ENCODE measurements at regions not wholly inside any gene's neighbourhood (a gene's known extent, or its start where the extent isn't known, plus 50 kb on each side); places are given as distances from the start of the nearest gene placed in this dataset.
"Not testable (repeated sequence)": the region's sequence is repeated elsewhere in the genome, so short reads cannot be mapped to it uniquely, and the experiment has no call there.

DNA sequence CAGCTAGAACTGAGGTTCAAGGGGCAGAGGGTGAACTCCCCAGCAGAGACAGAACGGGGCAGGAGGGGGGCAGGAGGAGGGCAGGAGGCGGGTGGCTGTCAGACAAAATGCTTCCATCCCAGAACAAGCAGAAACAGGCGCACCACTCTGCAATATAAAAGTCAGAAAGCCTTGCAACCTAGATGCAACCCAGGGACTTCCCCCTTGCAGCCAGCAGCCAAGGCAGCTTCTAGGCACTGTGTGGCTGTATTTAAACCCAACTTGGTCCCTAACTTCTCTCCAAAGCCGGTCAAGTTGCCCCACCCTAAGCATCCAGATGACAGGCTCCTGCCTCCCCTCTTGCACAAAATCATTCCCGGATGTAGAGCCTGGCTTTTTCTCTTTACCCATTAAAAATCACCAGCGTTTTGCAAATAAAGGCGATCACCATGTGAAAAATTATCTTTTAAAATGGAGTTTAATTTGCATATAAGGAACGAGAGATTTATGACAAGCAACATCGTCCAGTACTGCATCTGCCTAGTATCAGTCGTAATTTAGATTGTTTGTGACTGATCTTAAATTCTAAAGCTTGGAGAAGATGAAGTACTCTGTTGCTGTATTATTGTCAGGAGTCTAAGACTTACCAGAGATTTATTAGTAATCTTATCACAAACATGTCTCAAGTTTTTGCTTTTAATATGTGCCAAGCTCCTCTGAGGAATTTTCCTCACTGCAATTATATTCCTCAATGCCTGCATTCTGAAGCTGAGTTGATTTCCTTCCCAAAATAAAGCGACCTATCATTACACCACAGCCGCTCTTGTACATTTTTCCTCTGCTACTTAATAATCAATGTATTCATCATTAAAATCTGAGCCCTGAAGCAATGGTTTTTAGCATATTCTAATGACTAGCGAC is 307.1 kb upstream of the ZNF507 start:
- no peak for DNase-seq (ENCODE audit: low read depth)

DNA sequence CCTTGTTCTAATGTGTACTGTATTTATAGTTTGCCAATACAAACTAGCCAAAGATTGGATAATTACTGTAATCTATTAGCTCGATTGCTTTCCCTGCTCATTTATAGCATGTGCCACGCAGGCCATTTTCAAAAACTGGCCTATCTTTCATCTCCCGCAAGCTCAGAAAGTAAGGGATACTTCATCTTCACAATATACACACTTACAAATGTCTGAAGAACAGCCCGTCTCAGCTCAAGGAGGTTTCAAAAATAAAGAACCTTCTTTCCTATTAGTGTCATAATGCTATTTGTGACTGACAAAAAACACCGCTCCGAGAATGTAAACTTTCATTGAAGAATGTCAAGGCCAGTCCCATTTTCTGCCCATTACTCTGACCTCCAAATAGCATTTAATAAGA is 306.4 kb upstream of the ZNF507 start:
- no peak for DNase-seq (ENCODE audit: low read depth)

GRCh38 chr19:32039440-32039839 is 306.0 kb upstream of the ZNF507 start:
- DNase-seq (ENCODE audit: low read depth) = no peak

DNA sequence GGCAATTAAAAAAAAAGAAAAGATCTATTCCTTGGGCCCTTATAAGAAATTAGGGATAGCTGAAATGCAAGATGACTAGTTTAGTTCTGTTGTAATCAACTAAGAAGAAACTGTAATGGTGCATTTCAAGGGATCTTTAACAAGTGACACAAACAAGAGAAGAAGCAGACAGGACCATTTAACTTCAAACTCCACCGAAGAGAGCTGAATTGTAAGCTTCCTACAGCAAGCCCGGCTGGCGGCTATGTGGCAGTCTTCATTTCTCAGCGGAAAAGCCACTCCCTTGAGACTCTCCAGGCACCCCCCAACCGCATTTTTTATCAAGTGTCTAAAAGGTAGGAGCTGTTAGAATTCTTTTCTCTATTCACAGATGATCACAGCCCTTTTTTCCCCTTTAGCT is 305.2 kb upstream of the ZNF507 start:
- DNase-seq (ENCODE audit: low read depth) = no peak

GRCh38 chr19:32041681-32042292 is 303.6 kb upstream of the ZNF507 start:
- no peak for DNase-seq (ENCODE audit: low read depth)

GRCh38 chr19:32047788-32048187 is 297.6 kb upstream of the ZNF507 start:
- DNase-seq (ENCODE audit: low read depth) = no peak

DNA sequence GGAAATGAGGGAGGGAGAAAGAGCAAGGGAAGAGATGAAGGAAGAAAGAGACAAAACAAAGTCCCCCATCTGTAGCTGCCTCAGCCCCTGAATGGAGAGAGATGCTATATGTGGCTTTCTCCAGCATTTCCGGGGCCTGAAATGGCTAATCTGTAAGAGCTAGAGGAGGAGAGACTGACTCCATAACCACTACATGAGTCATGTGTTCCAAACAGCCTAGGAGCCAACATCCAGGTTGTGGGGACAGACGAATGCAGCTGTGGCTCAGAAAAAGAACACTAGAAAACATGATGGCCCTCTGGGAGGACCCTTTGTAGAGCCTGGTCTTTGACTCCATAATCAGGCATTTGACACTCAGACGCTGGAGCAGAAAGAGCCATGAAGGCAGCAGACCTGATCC is 292.0 kb upstream of the ZNF507 start:
- DNase-seq (ENCODE audit: low read depth) = no peak

DNA sequence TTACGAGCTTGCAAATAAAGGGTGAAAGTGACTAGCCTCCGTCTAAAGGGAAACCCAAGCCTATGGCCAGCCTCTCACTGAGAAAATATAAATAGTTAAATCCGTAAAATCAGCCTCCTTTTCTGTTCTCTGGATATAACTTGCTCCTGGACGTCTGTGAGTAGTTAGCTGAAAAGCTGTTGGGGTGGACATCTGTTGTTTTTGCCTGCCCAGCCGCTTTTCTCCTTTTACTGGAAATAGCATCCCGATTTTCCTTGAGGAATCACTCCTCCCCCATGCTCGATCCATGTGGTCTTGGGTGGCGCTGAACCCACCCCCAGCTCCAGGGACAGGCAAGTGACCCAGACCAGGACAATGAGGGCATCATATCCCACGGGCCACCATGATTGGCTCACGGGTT is 291.5 kb upstream of the ZNF507 start:
- no peak for DNase-seq (ENCODE audit: low read depth)

GRCh38 chr19:32058131-32058530 is 287.3 kb upstream of the ZNF507 start:
- no peak for DNase-seq (ENCODE audit: low read depth)

DNA sequence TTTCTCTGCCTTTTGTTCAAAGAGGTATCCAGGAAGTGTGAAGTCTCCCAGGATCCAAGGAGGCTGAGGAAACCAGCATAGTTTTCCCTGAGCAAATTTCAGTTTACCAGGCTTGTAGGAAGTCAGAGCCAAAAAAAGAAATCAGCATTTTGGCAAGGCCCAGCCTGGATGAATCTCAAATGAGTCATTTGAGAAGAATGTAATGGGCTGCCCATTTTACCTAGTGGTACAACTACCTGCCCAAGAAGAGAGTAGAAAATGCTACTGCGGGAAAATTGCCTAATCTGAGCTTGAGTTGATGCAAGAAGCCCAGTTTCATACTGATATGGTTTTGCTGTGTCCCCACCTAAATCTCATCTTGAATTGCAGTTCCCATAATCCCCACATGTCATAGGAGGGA is 284.1 kb upstream of the ZNF507 start:
- DNase-seq (ENCODE audit: low read depth) = no peak

DNA sequence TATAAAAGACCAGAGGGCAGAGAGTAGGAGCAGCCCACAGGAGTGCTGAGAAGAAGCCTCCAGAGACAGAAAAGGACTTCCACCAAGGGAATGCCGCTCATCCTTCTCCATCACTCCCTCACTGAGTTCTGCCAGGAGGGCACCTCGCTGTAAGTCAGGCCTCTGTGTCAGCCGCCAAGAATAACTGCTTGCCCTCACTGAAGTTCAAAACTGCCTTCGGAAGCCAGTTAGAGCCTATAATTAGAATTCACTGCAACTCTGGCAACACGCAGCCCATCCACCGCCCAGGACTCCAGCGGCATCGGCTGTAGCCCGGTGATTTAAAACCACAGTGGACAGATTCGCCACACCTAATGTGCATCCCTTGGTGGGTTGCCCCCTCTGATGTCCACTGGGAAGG is 281.8 kb upstream of the ZNF507 start:
- no peak for DNase-seq (ENCODE audit: low read depth)

DNA sequence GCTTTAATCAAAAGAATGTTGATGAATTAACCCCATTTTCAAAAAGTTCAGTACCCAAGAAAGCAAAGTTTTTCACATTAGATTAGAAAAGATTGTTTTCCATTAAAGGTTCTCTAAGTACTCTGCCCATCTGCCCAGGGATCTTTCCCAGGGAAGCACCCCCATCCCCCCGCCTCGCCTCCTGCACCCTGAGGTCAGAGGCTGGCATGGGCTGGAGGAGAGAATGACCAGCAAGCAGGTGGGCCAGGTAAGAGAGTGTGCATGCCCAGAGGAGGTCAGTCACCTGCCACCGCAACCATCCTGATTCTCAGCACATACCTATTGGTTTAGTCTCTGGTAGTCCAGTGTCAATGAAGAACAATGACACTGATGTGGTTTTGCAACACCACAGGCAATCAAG is 279.4 kb upstream of the ZNF507 start:
- DNase-seq (ENCODE audit: low read depth) = no peak

- DNase-seq (ENCODE audit: low read depth) = no peak
Measured at GRCh38 chr19:32067685-32068084, 277.7 kb upstream of the ZNF507 start.

DNA sequence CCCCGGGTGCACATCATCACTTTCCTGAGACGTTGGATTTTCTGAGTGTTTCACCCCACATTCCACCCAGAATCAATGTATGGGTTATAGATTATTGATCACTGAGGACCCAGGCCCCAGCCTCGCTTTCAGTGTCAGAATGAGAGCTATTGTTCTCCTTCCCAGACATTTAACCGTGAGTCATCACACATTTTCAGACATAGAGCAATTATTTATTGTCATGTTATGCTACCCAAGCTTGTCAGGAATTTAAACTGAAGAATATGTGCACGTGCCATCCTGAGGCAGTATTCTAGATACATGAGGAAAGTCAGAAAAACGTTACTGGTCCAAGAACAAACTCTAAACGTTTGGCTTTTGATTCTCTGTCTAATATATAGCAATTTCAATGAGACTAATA is 276.6 kb upstream of the ZNF507 start:
- no peak for DNase-seq (ENCODE audit: low read depth)

DNA sequence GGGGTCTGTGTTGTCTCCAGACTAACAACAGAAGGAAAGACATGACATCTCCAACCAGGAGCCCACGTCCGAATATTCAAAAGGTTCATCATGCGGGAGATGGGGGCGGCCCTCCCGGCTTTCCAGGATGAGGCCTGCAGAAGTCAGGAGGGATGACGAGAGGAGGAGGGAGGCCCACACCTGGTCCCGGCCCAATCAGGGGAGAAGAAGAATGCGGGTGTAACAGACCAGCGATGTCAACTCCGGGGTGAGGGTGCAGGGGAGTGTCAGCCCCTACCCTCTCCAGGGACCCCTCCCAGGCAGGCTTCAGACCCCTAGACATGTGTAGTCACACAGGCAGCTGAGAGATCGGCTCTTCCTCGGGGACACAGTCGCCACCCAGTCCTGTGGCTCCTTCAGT is 275.3 kb upstream of the ZNF507 start:
- no peak for DNase-seq (ENCODE audit: low read depth)

- no peak for DNase-seq (ENCODE audit: low read depth)
Measured at GRCh38 chr19:32082028-32082427, 263.4 kb upstream of the ZNF507 start.

- DNase-seq (ENCODE audit: low read depth) = not testable (repeated sequence)
Measured at GRCh38 chr19:32084756-32085363, 260.6 kb upstream of the ZNF507 start.

- DNase-seq (ENCODE audit: low read depth) = no peak
Measured at GRCh38 chr19:32091241-32091640, 254.2 kb upstream of the ZNF507 start.

DNA sequence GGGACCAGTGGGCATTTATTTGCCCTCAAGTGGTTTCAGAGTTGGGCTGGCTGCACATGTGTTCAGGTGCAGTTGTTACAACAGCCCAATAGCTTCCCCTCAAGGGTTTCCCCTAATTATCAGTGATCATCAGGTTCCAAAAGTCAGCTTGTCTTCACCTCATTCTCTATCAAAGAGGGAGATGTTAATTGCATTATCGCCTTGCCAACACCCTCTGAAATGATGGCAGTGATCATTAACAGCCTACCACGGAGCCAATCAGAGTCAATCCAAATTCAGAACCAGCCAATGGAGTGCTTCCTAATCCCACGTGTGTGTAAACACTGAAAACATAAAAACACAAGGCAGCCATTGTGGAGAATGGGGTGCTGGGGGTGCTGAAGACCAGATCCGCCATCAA is 248.4 kb upstream of the ZNF507 start:
- no peak for DNase-seq (ENCODE audit: low read depth)

- DNase-seq (ENCODE audit: low read depth) = no peak
Measured at GRCh38 chr19:32097620-32098019, 247.8 kb upstream of the ZNF507 start.

DNA sequence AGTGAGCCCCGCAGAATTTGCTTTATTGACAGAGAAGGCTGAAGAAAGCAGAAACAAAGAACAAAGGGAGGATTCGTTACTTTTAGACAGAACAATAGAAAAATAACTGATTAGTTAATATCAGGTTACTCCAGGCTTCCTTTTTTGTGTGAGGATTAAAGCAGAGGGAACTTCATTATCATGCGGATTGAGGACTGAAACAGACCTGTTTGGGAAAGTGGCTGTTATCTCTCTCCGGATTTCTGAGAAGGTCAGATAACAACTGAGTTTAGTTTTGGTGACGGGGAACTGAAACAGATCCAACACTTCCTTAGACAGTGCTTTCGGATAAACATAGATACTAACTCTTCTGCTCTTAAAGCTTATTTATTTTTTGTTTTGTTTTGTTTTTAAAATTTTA is 246.4 kb upstream of the ZNF507 start:
- no peak for DNase-seq (ENCODE audit: low read depth)

DNA sequence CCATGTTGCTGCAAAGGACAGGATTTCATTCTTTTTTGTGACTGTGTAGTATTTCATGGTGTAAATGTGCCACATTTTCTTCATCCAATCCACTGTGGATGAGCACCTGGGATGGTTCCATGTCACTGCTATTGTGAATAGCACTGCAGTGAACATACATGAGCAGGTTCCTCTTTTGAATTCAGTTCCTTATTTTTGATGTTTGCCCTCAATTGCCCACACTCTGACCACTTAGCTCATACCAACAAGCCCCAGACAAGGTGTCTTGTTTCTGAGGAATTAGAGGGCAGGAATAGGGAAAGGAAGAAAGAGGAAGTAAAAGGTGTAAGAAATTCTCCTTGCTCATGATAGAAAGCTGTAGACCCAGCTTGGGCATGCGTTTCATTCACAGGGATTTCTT is 244.2 kb upstream of the ZNF507 start:
- no peak for DNase-seq (ENCODE audit: low read depth)

DNA sequence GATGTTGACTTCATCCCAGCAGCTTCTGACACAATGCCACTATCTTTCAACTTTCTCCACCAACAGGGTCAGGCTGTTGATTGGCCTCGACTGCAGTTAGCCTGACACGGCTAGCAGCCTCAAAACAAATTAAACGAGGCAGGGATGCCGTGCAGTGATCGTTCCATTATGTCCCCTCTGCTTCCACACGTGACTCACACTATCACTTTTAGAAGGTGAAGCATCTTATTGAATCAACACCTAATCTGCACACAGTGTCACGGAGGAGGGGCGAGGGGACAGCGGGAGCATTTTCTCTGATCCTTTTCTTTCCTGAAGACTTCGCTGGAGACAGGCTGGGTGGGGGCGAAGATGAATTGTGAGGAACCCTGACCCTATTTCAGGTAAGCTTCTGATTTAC is 241.9 kb upstream of the ZNF507 start:
- no peak for DNase-seq (ENCODE audit: low read depth)

Measured in renal cortical epithelial cell (primary cell).